Keratinocyte (primary cell): ENCODE measurements at regions not wholly inside any gene's neighbourhood (a gene's known extent, or its start where the extent isn't known, plus 50 kb on each side); places are given as distances from the start of the nearest gene placed in this dataset.

ENCODE experiments used
- DNase-seq: peaks from one replicate; pipeline ENCODE4 v3.0.0-alpha.2; 2011; ENCODE audit warnings: low read depth, missing footprints, low spot score
- FAIRE-seq: peaks from 2 replicates; lab custom pipeline; 2011; peaks lifted over from hg19 to GRCh38; lab: Jason Lieb, UNC
- H2AFZ ChIP-seq: 2 replicates; pipeline ENCODE4 v1.6.0; 2012; ENCODE audit warnings: low read length, control low read depth, inconsistent platforms; ENCODE audit not compliant: control insufficient read depth
- H3K27ac ChIP-seq: 2 replicates; pipeline ENCODE4 v1.5.1; 2011; ENCODE audit warnings: low read length; ENCODE audit not compliant: control insufficient read depth, insufficient read depth
- H3K27me3 ChIP-seq: 3 replicates; pipeline ENCODE4 v1.6.0; 2011; ENCODE audit warnings: low read length; ENCODE audit not compliant: control insufficient read depth, insufficient read depth; ENCODE audit errors: extremely low read depth
- H3K36me3 ChIP-seq, 2 experiments: 2 replicates in 1 of 2; 3 replicates in 1 of 2; pipeline ENCODE4 v1.5.1; 2011; ENCODE audit warnings: low read length in 2 of 2, mild to moderate bottlenecking in 1 of 2; ENCODE audit not compliant: control insufficient read depth in 2 of 2, insufficient read depth in 2 of 2; ENCODE audit errors: extremely low read depth in 1 of 2
- H3K4me1 ChIP-seq: 3 replicates; pipeline ENCODE4 v1.5.1; 2011; ENCODE audit warnings: low read length; ENCODE audit not compliant: control insufficient read depth, insufficient read depth; ENCODE audit errors: extremely low read depth
- H3K4me2 ChIP-seq: 3 replicates; pipeline ENCODE4 v1.6.0; 2011; ENCODE audit warnings: low read depth, low read length; ENCODE audit not compliant: control insufficient read depth, insufficient read depth; ENCODE audit errors: extremely low read depth
- H3K4me3 ChIP-seq, 3 experiments: fragments of 200-600 bp in 1 of 3; sonication (generic) in 1 of 3; 2 replicates in 2 of 3; 3 replicates in 1 of 3; pipeline ENCODE4 v1.5.1; 2011 to 2016; ENCODE audit warnings: low read length in 3 of 3, mild to moderate bottlenecking in 3 of 3, control low read depth in 2 of 3, inconsistent platforms in 1 of 3, low read depth in 1 of 3, mixed read lengths in 1 of 3, mixed run types in 1 of 3, moderate library complexity in 1 of 3; ENCODE audit not compliant: control insufficient read depth in 2 of 3, insufficient read depth in 2 of 3; ENCODE audit errors: extremely low read depth in 1 of 3
- H3K79me2 ChIP-seq: 2 replicates; pipeline ENCODE4 v1.6.0; 2012; ENCODE audit warnings: low read length; ENCODE audit not compliant: control insufficient read depth, insufficient read depth
- H3K9ac ChIP-seq: 3 replicates; pipeline ENCODE4 v1.6.0; 2011; ENCODE audit warnings: low read length; ENCODE audit not compliant: control insufficient read depth, insufficient read depth; ENCODE audit errors: extremely low read depth
- H3K9me1 ChIP-seq: 3 replicates; pipeline ENCODE4 v1.6.0; 2011; ENCODE audit warnings: low read length; ENCODE audit not compliant: control insufficient read depth, insufficient read depth; ENCODE audit errors: extremely low read depth
- H3K9me3 ChIP-seq: 2 replicates; pipeline ENCODE4 v1.5.1; 2012; ENCODE audit warnings: low read depth, low read length; ENCODE audit not compliant: control insufficient read depth
- H4K20me1 ChIP-seq: 3 replicates; pipeline ENCODE4 v1.6.0; 2011; ENCODE audit warnings: low read length; ENCODE audit not compliant: control insufficient read depth, insufficient read depth; ENCODE audit errors: extremely low read depth
- CTCF ChIP-seq, 3 experiments: IDR thresholded peaks in 1 of 3; conservative IDR thresholded peaks in 1 of 3; optimal IDR thresholded peaks in 1 of 3; 2 replicates in 2 of 3; 3 replicates in 1 of 3; pipeline versions ENCODE3 to v1.5.1; 2011; ENCODE audit warnings: low read length in 3 of 3, mild to moderate bottlenecking in 3 of 3, moderate library complexity in 2 of 3, control low read depth in 1 of 3, inconsistent platforms in 1 of 3; ENCODE audit not compliant: insufficient read depth in 2 of 3; ENCODE audit errors: extremely low read depth in 1 of 3
- EZH2 ChIP-seq: IDR thresholded peaks from one replicate; pipeline ENCODE4 v1.6.1; 2012; ENCODE audit warnings: inconsistent platforms, mild to moderate bottlenecking, low read length, moderate library complexity
- dilution Hi-C: fragments of 300-500 bp; cut with MboI; formaldehyde crosslinking; loops from one replicate; pipeline ENCODE4 v1.7.0; 2020; ENCODE audit warnings: low sequenced_read_pairs; ENCODE audit not compliant: extremely low pct_ligation_motif_present

- peak; percentile 94 for FAIRE-seq
- dilution Hi-C loops, result no loop called here
These were observed 187.5 kb upstream of the ANKRD50 start for GRCh38 chr4:124899997-124900396.

GRCh38 chr4:124890522-124890921 is 178.0 kb upstream of the ANKRD50 start:
- H3K27me3 ChIP-seq, result no peaks in the 10 kb centered on the region
- H3K9ac ChIP-seq, result no peak overlapping the region
- H2AFZ ChIP-seq, result no peak overlapping the region
- H3K4me3 ChIP-seq, result no peak overlapping the region
- DNase-seq (no peak), FAIRE-seq (no peak)
- H3K4me1 ChIP-seq, result no peaks in the 10 kb centered on the region
- TF ChIP-seq EZH2, result no peak
- TF ChIP-seq CTCF (optimal IDR thresholded peaks at IDR 0.05 in 1 of 3, IDR thresholded peaks at IDR 0.05 in 1 of 3, conservative IDR thresholded peaks at IDR 0.05 in 1 of 3; ENCODE audit: extremely low read depth in 1 of 3, insufficient read depth in 2 of 3, low read length in 3 of 3), result no peak
- H3K27ac ChIP-seq, result no peak overlapping the region
- no peaks in the 10 kb centered on the region for H3K79me2 ChIP-seq
- no peaks in the 10 kb centered on the region for H3K9me1 ChIP-seq
- H3K36me3 ChIP-seq, result no peaks in the 10 kb centered on the region
- H4K20me1 ChIP-seq, result no peaks in the 10 kb centered on the region
- dilution Hi-C loops, result no loop called here
- H3K9me3 ChIP-seq, result no peaks in the 10 kb centered on the region
- no peak overlapping the region for H3K4me2 ChIP-seq

More at GRCh38 chr4:124899997-124900396, 187.5 kb upstream of the ANKRD50 start:
- no peaks in the 10 kb centered on the region for H3K9me1 ChIP-seq
- peak; percentile 1 for DNase-seq
- no peaks in the 10 kb centered on the region for H3K9me3 ChIP-seq
- peak overlapping the region; percentile 49 for H3K4me2 ChIP-seq
- no peak overlapping the region for H3K4me3 ChIP-seq
- TF ChIP-seq EZH2 (no peak), CTCF (optimal IDR thresholded peaks at IDR 0.05 in 1 of 3, IDR thresholded peaks at IDR 0.05 in 1 of 3, conservative IDR thresholded peaks at IDR 0.05 in 1 of 3; ENCODE audit: extremely low read depth in 1 of 3, insufficient read depth in 2 of 3, low read length in 3 of 3) (no peak)
- H4K20me1 ChIP-seq, result no peaks in the 10 kb centered on the region
- no peaks in the 10 kb centered on the region for H3K27me3 ChIP-seq
- H3K9ac ChIP-seq, result no peak overlapping the region
- H3K79me2 ChIP-seq, result no peaks in the 10 kb centered on the region
- H3K4me1 ChIP-seq, result peaks cover 21% of the 10 kb centered on the region
- H3K36me3 ChIP-seq, result no peaks in the 10 kb centered on the region
- no peak overlapping the region for H3K27ac ChIP-seq
- peak overlapping the region; percentile 66 for H2AFZ ChIP-seq
